ENCODE measurements at regions not wholly inside any gene's neighbourhood (a gene's known extent, or its start where the extent isn't known, plus 50 kb on each side); places are given as distances from the start of the nearest gene placed in this dataset.

GRCh38 chr14:65263177-65263788, 149.2 kb upstream of the FUT8 start:
- no peak overlapping the region for H2AFZ ChIP-seq
- Mint-ChIP-seq H3K27me3 (ENCODE audit: insufficient read depth, low read depth, poor library complexity) (peaks cover 3% of the 10 kb centered on the region), H3K4me3 (no peak overlapping the region), H3K4me1 (no peaks in the 10 kb centered on the region), H3K27ac (no peak overlapping the region), H3K9me3 (peaks cover 6% of the 10 kb centered on the region; the same call in 1 of the 3 replicates), H3K36me3 (ENCODE audit: low read depth) (peaks cover 6% of the 10 kb centered on the region; the same call in 1 of the 3 replicates)
- no peaks in the 10 kb centered on the region for H3F3A ChIP-seq (replicated peaks; ENCODE audit: low read depth)
- no peaks in the 10 kb centered on the region for H4K20me1 ChIP-seq (replicated peaks; ENCODE audit: insufficient read depth)
- no peak overlapping the region for H3K27ac ChIP-seq (ENCODE audit: low read depth)
- H3K4me2 ChIP-seq: no peak overlapping the region
- no peaks in the 10 kb centered on the region for H3K4me1 ChIP-seq (ENCODE audit: insufficient read depth)
- no peaks in the 10 kb centered on the region for H3K27me3 ChIP-seq (ENCODE audit: insufficient read depth)
- TF ChIP-seq CREB1 (CRISPR knock-in tag; IDR thresholded peaks at IDR 0.05; ENCODE audit: low read depth) (no peak), EZH2 (IDR thresholded peaks at IDR 0.05; ENCODE audit: low read depth, unreplicated experiment) (no peak), ZNF114 (CRISPR knock-in tag; IDR thresholded peaks at IDR 0.05) (no peak), ZNF331 (CRISPR knock-in tag; IDR thresholded peaks at IDR 0.05; ENCODE audit: low read depth) (no peak), EZH2phosphoT487 (IDR thresholded peaks at IDR 0.05; ENCODE audit: unreplicated experiment) (no peak), POLR2AphosphoS5 (IDR thresholded peaks at IDR 0.05; ENCODE audit: low read depth) (no peak), STAT1 (IDR thresholded peaks at IDR 0.05; ENCODE audit: unreplicated experiment) (no peak), JUNB (IDR thresholded peaks at IDR 0.05; ENCODE audit: unreplicated experiment) (no peak), ETS1 (IDR thresholded peaks at IDR 0.05) (no peak), ZNF462 (CRISPR knock-in tag; IDR thresholded peaks at IDR 0.05) (no peak), NANOG (IDR thresholded peaks at IDR 0.05; ENCODE audit: borderline replicate concordance) (no peak)
- TF ChIP-seq, protein P1, sequence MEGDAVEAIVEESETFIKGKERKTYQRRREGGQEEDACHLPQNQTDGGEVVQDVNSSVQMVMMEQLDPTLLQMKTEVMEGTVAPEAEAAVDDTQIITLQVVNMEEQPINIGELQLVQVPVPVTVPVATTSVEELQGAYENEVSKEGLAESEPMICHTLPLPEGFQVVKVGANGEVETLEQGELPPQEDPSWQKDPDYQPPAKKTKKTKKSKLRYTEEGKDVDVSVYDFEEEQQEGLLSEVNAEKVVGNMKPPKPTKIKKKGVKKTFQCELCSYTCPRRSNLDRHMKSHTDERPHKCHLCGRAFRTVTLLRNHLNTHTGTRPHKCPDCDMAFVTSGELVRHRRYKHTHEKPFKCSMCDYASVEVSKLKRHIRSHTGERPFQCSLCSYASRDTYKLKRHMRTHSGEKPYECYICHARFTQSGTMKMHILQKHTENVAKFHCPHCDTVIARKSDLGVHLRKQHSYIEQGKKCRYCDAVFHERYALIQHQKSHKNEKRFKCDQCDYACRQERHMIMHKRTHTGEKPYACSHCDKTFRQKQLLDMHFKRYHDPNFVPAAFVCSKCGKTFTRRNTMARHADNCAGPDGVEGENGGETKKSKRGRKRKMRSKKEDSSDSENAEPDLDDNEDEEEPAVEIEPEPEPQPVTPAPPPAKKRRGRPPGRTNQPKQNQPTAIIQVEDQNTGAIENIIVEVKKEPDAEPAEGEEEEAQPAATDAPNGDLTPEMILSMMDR (conservative IDR thresholded peaks at IDR 0.05; ENCODE audit: low read depth in 2 of 2): no peak
- TF ChIP-seq, protein P2, sequence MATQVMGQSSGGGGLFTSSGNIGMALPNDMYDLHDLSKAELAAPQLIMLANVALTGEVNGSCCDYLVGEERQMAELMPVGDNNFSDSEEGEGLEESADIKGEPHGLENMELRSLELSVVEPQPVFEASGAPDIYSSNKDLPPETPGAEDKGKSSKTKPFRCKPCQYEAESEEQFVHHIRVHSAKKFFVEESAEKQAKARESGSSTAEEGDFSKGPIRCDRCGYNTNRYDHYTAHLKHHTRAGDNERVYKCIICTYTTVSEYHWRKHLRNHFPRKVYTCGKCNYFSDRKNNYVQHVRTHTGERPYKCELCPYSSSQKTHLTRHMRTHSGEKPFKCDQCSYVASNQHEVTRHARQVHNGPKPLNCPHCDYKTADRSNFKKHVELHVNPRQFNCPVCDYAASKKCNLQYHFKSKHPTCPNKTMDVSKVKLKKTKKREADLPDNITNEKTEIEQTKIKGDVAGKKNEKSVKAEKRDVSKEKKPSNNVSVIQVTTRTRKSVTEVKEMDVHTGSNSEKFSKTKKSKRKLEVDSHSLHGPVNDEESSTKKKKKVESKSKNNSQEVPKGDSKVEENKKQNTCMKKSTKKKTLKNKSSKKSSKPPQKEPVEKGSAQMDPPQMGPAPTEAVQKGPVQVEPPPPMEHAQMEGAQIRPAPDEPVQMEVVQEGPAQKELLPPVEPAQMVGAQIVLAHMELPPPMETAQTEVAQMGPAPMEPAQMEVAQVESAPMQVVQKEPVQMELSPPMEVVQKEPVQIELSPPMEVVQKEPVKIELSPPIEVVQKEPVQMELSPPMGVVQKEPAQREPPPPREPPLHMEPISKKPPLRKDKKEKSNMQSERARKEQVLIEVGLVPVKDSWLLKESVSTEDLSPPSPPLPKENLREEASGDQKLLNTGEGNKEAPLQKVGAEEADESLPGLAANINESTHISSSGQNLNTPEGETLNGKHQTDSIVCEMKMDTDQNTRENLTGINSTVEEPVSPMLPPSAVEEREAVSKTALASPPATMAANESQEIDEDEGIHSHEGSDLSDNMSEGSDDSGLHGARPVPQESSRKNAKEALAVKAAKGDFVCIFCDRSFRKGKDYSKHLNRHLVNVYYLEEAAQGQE (IDR thresholded peaks at IDR 0.05; ENCODE audit: unreplicated experiment): no peak
- ATAC-seq (no peak), DNase-seq (ENCODE audit: low spot score) (no peak)
- H3K36me3 ChIP-seq (ENCODE audit: insufficient read depth): no peaks in the 10 kb centered on the region
- no peaks in the 10 kb centered on the region for H3K9me2 ChIP-seq (ENCODE audit: insufficient read depth)
- no peaks in the 10 kb centered on the region for H3K79me2 ChIP-seq (replicated peaks; ENCODE audit: insufficient read depth)
- H3K4me3 ChIP-seq: no peak overlapping the region

Measured in GM23338 (cell line).